ENCODE measurements at regions not wholly inside any gene's neighbourhood (a gene's known extent, or its start where the extent isn't known, plus 50 kb on each side); places are given as distances from the start of the nearest gene placed in this dataset.
"Not testable (repeated sequence)": the region's sequence is repeated elsewhere in the genome, so short reads cannot be mapped to it uniquely, and the experiment has no call there.

GRCh38 chr14:45867046-45867894 lies 614.3 kb upstream of the MIS18BP1 start:
- no peak for DNase-seq (ENCODE audit: low read depth)

- peak; percentile 15 for DNase-seq (ENCODE audit: low read depth)
These were observed 585.6 kb upstream of the MIS18BP1 start for GRCh38 chr14:45838597-45838996.

- DNase-seq (ENCODE audit: low read depth), result peak; percentile 16
These were observed 566.1 kb upstream of the MIS18BP1 start for GRCh38 chr14:45819107-45819506.

GRCh38 chr14:45811155-45811554 lies 558.2 kb upstream of the MIS18BP1 start:
- peak; percentile 54 for DNase-seq (ENCODE audit: low read depth)

GRCh38 chr14:45810152-45810872 lies 557.3 kb upstream of the MIS18BP1 start:
- peak; percentile 31 for DNase-seq (ENCODE audit: low read depth)

- DNase-seq (ENCODE audit: low read depth), result peak; percentile 15
These were observed 554.3 kb upstream of the MIS18BP1 start for GRCh38 chr14:45807178-45807899.

- no peak for DNase-seq (ENCODE audit: low read depth)
These were observed 546.5 kb upstream of the MIS18BP1 start for GRCh38 chr14:45799511-45799910.

- no peak for DNase-seq (ENCODE audit: low read depth)
These were observed 545.7 kb upstream of the MIS18BP1 start for GRCh38 chr14:45798659-45799058.

GRCh38 chr14:45796006-45796405 lies 543.0 kb upstream of the MIS18BP1 start:
- not testable (repeated sequence) for DNase-seq (ENCODE audit: low read depth)

GRCh38 chr14:45793081-45793480 lies 540.1 kb upstream of the MIS18BP1 start:
- no peak for DNase-seq (ENCODE audit: low read depth)

GRCh38 chr14:45790293-45790692 lies 537.3 kb upstream of the MIS18BP1 start:
- DNase-seq (ENCODE audit: low read depth), result no peak

GRCh38 chr14:45787167-45787566 lies 534.2 kb upstream of the MIS18BP1 start:
- no peak for DNase-seq (ENCODE audit: low read depth)

GRCh38 chr14:45786266-45786665 lies 533.3 kb upstream of the MIS18BP1 start:
- no peak for DNase-seq (ENCODE audit: low read depth)

- no peak for DNase-seq (ENCODE audit: low read depth)
These were observed 532.2 kb upstream of the MIS18BP1 start for GRCh38 chr14:45785240-45785639.

GRCh38 chr14:45766247-45766646 lies 513.2 kb upstream of the MIS18BP1 start:
- DNase-seq (ENCODE audit: low read depth), result no peak

- no peak for DNase-seq (ENCODE audit: low read depth)
These were observed 504.7 kb upstream of the MIS18BP1 start for GRCh38 chr14:45757655-45758054.

- not testable (repeated sequence) for DNase-seq (ENCODE audit: low read depth)
These were observed 503.4 kb upstream of the MIS18BP1 start for GRCh38 chr14:45756412-45756811.

GRCh38 chr14:45743884-45744283 lies 490.9 kb upstream of the MIS18BP1 start:
- DNase-seq (ENCODE audit: low read depth), result peak; percentile 38

- DNase-seq (ENCODE audit: low read depth), result no peak
These were observed 489.2 kb upstream of the MIS18BP1 start for GRCh38 chr14:45742187-45742586.

- DNase-seq (ENCODE audit: low read depth), result no peak
These were observed 475.6 kb upstream of the MIS18BP1 start for GRCh38 chr14:45728434-45729225.

- DNase-seq (ENCODE audit: low read depth), result no peak
These were observed 474.1 kb upstream of the MIS18BP1 start for GRCh38 chr14:45727133-45727532.
